SHP77 treated with DMSO at 0.1 percent for 48 hours (cell line): ENCODE measurements at regions not wholly inside any gene's neighbourhood (a gene's known extent, or its start where the extent isn't known, plus 50 kb on each side); places are given as distances from the start of the nearest gene placed in this dataset.

Experiments used
- DNase-seq: peaks from one replicate; lab custom pipeline; 2025; lab: John Stamatoyannopoulos, UW

DNA sequence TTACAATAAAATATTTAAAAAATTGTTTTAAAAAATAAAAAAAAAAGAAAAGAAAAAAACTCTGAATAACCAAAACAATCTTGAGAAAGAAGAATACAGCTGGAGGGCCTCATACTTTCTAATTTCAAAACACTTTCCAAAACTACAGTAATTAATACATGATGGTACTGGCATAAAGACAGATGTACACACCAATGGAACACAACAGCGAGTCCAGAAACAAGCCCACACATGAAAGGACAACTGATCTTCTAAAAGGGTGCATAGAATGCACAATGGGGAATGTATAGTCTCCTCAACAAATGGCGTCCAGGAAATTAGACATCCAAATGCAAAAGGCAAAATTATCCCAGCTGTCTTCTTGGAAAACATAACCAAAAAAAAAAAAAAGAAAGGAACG, 99.6 kb downstream of the LURAP1L start:
- DNase-seq, result no peak

DNA sequence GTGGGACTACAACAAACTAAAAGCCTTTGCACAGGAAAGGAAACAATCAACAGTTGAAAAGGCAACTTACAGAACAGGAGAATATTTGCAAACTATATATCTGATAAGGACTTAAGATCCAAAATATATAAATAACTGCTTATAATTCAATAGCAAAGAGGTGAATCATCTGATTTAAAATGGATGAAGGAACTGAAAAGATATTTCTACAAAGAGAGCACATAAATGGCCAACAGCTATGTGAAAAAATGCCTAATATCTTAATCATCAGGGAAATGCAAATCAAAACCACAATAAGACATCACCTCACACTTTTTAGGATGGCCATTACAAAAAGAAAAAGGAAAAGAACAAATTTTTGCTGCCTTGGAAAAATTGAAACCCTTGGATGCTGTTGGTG, 100.4 kb downstream of the LURAP1L start:
- no peak for DNase-seq

DNA sequence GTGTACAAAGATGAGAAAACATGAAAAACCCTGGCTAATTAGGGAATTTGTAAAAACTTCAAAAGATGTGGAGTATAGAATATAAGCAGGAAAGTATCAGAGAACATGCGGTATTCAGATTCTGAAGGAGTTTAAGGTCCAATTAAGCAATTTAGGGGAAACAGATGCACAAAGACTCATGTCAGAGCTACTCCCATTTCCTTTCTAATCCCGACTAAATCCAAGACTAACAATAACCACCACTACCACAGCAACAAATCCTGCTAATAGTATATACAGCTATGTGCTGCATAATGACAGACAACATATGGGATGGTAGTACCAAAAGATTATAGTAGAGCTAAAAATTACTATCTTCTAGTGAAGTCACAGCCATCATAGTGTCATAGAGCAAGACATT, 102.1 kb downstream of the LURAP1L start:
- no peak for DNase-seq

DNA sequence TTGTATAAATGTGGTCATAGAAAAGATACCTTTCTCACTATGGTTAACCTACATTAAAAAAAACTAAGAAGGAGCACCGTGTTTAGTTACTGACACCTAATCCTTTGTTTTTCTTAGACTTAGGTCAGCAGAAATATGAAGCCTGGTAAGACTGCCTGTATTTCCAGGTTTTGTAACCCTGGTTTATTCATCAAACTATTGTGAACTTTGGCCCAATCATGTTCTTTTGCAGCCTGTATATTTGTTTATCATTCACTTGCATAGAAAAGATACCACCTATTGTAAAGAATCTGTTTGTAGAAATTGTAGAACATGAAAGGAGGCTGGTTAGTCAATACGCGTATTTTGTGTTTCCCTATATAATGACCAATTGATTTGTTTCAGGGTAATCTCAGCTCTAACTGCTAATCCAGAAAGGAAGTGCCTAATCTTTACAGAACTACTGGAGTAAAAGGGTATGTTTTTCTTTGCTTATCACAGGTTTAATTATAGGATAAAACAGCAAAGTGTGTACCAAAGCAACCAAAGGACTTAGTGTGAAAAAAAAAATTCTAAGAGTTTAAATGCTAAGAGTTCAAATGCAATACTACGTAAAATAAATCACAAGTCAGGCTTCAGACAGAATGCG, 103.6 kb downstream of the LURAP1L start:
- no peak for DNase-seq

DNA sequence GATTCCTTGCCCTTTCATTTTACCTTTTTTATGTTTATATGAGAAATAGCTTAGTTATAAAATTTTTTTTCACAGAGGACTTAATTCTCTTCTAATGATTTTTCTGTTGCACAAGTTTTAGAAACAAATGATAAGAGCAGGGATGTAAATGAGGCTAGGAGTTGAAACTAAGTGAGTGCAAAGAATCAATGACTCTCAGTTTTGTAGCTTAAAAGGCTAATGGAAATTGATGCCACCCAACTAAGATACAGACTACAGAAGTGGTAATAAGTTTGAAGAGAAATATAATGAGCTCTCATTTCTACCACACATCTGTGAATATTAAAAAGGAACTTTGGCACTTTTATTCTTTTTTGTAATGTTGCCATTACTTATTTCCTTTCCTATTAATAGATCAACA, 105.1 kb downstream of the LURAP1L start:
- DNase-seq, result no peak

DNA sequence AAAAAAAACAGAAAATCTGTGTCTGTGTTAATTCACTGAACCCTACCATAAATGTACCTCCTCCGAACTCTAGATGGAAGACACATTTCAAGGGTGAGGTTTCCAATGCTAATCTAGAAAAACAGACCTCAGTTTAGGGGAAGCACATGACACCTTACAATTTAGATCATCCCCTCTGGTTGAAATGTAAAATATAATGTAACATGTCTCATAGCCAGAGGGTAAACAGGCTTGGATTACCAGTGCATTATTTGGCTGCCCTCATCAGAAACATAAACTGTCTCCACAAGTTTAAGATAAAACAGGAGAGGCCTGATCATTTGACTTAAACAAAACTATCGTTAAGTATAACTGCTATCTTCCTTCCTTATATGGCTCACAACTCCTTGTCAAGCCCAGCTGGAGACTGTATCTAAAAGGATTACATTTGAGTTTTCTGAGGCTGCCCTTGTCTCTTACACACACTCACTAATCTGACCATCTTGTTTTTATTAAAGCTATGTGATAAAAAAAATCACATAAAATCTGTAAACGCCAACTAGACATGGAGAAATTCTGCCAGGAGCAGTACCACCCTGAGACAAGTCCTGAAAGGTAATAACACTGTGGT, 105.7 kb downstream of the LURAP1L start:
- DNase-seq, result no peak

DNA sequence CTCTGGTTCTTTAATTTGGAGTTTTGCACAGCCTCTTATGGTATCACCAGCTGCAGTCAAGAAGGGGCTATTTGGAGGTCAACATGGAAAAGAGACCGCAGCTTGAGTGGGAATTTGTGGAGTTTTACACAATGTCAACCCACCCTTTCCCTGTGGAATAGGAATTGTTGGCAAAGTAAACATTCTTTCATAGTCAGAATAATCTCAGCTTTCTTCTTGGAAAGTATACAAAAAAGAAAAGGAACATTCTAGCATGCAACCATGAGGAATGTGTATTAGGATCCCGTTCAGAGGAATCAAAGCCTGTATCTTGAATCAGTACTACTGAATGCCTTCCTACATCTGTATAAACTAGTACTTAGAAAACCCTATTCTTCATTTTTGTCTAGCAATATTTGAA, 107.6 kb downstream of the LURAP1L start:
- no peak for DNase-seq

DNA sequence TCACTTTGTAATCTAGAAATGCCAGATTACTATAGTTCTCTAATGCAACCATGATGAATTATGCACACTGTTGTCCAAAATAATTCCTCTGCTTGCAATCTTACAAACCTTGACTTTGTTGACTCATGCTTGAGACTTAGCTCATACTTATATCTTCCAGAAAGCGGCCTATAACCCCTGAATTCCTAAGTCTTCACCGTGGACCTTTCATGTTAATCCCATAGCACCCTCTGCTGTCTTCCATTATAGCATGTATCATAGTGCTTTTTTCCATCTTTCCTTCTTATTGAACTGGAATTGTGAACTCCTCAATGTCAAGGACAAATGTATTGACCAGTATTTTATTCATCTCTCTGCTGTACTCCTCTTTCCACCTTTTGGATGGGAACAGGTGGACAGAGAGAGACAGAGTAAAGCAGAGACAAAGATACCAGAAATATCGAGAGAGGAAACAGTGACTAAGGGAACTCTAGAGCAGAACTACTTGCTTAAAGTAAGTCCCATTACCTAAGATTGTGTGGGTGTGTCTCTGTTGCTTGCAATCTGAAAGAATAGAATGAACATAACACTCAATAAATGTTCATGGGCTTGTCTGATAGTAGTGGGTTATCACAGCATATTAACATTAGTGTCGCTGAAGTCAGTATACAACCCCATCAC, 110.0 kb downstream of the LURAP1L start:
- DNase-seq, result no peak

DNA sequence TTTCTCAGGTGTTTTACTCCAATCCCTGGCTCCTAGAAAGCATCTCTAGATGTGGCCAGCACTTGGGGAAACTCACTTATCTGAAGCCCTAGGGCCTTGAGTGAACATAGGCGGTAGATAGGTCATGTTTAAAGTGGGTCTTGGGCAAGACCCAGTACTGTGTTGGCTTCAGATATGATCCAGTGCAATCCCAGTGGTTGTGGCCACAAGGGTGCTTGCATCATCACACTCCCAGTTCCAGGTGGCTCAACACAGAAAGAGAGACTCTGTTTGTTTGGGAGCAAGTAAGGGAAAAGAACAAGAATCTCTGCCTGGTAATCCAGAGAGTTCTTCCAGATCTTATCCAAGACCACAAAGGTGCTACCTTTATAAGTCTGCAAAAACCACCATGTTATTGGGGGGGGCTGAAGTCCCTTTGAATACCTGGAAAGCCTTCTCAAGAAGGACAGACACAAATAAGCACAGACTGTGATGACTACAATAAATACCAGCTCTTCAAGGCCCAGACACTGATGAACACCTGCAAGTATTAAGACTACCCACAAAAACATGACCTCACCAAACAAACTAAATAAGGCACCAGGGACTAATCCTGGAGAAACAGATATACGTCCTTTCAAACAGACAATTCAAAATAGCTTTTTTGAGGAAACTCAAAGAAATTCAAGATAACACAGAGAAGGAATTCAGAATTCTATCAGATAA, 114.7 kb downstream of the LURAP1L start:
- no peak for DNase-seq

DNA sequence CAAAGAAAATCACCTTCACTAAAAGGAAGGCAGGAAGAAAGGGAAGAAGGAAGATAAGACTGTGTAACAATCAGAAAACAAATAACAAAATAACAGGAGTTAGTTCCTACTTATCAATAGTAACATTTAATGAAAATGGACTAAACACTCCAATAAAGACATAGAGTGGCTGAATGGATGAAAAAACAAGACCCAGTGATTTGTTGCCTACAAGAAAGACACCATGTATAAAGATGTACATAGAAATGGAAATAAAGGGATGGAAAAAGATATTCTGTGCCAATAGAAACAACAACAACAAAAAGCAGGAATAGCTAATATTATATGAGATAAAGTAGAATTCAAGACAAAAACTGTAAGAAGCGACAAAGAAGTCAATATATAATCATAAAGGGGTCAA, 116.8 kb downstream of the LURAP1L start:
- no peak for DNase-seq

DNA sequence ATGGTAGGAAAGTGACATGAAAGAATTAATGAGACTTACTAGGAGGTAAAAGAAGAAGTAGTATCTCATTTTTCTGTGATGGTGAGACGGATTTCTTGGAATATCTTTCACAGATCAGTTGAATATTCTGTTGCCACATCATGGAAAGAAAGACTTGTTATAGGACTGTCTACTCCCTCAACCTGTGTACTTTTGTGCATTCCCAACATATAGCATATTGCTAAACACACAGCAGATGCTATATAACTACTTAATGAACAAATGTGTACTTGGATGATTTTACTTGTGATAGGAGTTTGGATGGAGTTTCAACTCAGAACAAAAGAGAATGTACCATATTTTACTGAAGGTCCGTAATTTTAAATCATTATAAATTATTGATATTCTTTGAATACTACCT, 128.5 kb downstream of the LURAP1L start:
- no peak for DNase-seq

DNA sequence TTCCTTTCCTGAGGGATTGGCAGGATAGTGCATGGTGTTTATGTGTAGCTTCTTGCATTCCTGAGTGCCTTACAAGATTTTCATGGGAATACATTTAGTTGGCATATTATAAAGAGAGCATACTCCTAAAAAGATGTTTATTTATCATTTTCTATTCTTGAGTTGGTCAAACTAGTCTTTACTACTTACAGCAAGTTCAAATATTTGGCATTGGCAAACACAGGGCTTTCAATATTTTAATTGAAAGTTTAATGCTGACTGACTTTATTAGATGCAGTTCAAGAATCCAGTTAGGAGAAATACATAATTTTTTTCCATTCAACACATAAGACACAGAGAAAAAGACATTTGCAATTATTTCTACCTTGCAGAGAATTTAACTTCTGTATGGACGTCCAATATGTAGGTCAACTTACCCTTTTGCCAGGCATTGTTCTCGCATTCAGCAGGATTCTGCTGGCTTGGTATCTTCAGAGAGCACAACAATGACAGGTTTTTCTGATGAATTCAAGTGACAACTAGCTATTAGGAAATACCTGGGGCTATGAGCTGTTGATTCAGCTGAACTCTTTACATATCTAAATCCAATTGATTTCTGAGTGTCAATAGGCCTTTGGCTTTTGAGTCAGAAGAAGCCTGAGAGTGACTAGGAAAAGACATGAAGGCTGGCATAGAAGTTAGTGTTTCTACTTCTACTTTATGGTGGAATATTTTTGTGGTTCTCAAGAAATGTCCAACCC, 129.6 kb downstream of the LURAP1L start:
- no peak for DNase-seq

DNA sequence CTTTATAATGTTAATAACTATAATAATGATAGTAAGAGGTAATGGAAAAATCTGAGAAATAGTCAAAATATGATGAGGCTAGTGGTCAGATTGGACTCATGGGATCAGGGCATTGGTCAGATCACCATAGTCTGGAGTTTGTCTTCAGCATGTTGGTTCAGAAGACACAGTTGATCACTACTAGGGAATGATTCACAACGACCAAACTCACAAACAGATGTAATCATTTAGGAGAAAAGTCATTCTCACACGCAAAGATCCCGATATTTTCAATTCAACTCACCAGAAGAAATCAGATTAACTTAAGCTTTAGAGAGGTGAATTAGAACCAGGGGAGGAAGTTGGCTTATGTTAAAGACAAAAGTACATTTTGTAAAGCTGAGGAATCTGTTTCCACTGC, 131.8 kb downstream of the LURAP1L start:
- no peak for DNase-seq

DNA sequence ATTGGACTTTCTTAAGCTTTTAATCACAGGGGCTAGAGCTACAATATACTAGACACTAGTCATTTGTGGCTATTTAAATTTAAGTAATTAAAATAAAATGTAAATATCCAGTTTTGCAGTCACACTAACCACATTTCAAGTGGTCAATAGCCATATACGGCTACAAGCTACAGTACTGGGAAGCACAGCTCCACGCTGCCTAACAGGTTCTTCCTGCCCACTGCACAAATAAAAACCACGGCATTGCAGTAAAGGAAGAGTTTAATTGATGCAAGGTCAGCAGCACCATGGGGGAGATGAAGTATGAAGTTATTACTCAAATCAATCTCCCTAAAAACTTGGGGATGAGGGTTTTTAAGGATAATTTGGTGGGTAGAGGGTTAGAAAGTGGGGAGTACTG, 134.1 kb downstream of the LURAP1L start:
- no peak for DNase-seq

DNA sequence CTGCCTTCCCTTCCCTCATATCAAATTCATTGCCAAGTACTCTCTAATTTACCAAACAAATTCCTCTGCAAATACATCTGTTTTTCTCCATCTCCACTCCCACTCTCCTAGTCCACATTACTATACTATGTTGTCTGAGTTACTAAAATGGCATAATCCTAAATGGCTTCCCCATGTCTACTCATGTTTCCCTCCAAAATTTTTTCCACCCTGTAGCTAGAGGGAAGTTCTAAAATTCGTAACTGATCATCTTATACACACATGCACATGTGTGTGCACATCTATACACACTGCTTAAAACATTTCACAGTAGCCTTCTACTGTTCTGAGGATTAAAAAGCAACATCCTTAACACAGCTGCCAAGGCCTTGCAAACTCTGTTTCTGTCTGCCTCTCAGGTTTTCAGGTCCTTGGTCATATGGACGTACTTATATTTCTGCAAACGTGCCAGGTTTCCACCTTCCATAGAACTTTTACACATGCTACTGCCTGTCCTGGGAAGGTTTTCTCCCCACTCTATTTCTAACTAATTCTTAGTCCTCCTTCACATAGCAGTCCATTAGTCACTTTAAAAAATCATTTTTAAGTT, 140.6 kb downstream of the LURAP1L start:
- no peak for DNase-seq

DNA sequence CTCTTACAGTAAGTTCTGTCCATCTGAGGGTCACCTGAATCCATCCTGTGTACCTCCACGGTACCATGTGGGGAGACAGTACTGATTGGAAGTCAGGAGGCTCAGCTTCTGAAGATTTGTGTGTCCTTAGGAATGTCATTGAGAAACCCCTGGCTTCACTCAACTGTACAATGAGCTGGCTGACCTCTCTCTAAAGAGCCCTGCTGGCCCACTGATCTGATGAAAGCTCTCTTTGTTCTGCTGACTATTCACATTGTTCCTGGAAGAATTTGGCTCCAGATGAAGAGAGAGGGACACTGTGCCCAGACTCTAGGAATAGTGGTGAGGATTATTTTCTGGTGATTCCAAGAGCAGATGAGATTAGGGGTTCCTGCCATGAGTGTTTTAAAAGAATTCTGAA, 141.2 kb downstream of the LURAP1L start:
- DNase-seq, result no peak

DNA sequence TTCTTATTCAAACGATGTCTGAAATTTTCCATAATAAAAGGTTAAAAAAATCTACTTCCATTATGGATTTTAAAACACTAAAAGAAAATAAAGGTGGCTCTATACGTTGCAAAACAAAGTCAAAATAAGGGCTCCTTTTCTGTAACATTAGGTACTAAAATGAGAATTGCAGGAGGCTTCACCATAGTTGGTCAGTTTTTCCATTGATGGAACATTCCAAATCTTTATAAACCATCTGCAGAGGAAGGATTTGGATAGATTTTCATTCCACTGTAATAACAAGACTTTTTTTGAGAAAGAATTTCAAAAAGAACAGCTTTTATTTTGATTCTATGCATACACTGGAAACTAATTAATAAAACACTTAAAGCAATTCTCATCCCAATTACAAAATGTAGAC, 145.6 kb downstream of the LURAP1L start:
- DNase-seq, result no peak

DNA sequence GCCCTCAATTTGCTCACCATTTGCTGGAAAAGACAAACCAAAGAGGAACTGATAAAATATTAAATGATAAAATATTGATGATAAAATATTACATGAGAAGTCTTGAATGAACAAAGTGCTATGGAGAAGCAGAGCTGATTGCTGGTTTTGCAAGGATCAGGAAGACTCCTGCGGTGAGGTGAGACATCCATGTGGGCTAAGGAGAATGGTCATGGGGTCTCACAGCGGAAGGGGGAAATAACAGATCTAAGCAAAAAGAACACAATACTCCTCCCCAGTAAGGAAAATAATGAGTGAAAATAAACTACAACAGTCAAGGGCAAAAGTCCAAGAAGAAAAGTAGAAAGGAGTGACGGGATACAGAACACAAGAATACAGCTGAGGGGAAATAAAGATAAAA, 146.8 kb downstream of the LURAP1L start:
- no peak for DNase-seq

DNA sequence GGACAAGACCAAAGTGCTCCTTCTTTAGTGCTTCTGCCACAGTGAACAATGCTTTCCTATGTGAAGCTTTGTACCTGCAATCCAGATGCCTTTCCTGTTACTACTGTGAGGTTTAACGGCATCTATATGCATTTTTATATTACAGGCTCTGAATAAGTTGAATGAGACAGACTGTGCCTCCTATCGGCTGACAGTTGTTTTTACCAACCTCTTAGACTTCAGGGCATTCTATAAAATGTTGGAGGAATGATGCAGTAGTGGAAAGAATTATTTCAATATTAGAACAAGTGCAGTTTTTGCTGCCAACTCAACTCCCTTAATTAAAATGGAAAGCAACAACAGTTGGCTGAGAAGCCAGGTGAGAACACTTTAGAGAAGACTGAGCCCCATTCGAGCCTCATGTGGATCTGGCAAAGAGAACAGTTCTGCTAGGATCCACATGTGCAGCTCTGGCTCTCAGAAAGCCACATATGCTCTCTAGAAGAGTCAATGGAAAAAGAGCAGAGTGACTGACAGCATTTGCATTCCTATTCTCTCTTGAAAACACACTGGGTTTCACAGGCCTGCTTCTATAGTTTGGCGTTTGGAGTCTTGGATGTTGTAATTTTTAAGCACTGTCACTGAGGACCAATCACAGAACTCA, 147.5 kb downstream of the LURAP1L start:
- DNase-seq, result no peak

DNA sequence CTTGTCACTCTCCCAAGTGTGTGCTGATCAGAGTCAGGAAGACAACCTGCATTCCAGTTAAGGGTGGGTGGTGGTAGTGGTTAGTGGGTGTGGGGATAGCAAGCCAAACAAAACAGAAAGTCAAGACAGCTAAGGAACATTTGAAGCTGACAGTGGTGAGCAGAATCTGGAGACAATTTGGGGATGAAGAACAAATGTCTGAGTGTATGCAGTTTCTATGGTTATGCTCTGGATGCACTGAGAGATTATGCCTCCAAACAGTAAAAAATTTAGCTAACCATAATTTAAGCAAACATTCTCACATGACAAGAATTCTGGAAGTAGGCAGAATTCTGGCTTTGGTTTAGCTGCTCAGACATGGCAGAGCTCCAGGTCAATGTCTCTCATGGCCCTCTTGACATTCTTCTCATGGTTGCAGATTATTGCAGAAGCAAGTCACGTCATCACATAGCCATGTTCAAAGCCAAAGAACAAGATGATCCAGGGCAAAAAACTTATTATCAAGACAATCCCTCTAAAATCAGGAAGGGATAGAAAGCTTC, 148.7 kb downstream of the LURAP1L start:
- DNase-seq, result no peak

DNA sequence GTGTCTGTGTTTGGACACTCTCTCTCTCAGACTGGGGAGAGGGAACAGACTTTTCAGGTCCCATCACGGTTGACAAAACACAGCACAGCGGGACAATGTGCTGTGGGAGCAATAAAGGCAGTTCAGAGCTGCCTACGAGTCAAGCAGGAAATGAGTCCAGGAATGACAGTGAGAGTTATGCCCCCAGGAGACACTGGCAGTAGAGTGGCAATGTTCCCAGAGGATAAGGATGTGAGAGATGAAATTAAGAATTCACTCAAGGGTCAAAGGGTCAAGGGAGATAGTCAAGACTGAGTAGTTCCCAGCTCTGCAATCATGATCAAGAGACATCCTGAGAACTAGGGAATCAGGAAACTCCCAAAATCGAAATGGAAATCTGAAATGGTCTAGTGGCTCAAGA, 156.1 kb downstream of the LURAP1L start:
- no peak for DNase-seq
